NOMO-1 treated with DMSO at 0.1 percent for 48 hours (cell line): ENCODE measurements at regions not wholly inside any gene's neighbourhood (a gene's known extent, or its start where the extent isn't known, plus 50 kb on each side); places are given as distances from the start of the nearest gene placed in this dataset.

Source experiments
- DNase-seq: peaks from one replicate; lab custom pipeline; 2025; ENCODE audit not compliant: unreplicated experiment; lab: John Stamatoyannopoulos, UW

- DNase-seq = no peak
Measured at GRCh38 chr22:48254311-48254873, 1491.9 kb downstream of the TBC1D22A start.

GRCh38 chr22:48253573-48253972, 1491.1 kb downstream of the TBC1D22A start:
- no peak for DNase-seq

- DNase-seq = no peak
Measured at GRCh38 chr22:48253136-48253535, 1490.7 kb downstream of the TBC1D22A start.

DNA sequence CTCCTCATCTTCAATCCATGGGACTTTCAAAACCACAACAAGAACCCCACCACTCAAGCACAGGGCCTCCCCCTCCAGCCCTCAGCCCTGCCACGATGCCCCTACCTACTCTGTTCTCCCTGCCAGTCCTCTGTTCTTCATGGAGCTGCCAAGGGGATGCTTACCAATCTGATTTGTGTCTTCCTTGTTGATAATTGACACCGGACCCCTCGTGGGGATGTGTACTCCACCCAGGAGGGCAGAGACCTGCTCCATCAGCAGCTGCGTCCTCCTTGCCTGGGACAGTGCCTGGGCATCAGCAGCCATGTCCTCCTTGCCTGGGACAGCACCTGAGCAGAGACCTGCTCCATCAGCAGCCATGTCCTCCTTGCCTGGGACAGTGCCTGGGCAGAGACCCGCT, 1489.2 kb downstream of the TBC1D22A start:
- DNase-seq = no peak

DNA sequence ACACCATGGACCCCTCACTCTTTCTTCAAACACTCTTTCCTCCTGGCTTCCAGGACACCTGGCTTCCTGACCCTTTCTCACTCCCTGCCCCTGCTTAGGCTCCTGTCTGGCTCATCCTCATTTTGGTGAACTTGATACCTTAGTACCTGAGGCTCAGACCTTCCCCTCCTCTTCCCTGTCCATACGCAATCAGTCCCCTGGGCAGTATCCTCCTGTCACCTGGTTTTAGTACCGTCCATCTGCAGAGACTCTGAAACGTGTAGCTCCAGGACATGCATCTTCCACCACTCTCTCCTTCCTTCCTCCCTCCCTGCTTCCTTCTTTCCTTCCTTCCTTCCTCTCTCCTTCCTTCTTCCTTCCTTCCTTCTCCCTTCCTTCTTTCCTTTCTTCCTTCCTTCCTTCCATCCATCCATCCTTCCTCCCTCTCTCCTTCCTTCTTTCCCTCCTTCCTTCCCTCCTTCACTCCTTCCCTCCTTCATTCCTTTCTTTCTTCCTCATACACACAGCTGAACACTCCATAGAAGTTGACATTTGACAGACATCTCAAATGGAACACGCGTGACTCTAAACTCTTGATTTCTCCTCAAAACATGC, 1488.6 kb downstream of the TBC1D22A start:
- DNase-seq = no peak

GRCh38 chr22:48250286-48250895, 1487.9 kb downstream of the TBC1D22A start:
- DNase-seq = no peak

DNA sequence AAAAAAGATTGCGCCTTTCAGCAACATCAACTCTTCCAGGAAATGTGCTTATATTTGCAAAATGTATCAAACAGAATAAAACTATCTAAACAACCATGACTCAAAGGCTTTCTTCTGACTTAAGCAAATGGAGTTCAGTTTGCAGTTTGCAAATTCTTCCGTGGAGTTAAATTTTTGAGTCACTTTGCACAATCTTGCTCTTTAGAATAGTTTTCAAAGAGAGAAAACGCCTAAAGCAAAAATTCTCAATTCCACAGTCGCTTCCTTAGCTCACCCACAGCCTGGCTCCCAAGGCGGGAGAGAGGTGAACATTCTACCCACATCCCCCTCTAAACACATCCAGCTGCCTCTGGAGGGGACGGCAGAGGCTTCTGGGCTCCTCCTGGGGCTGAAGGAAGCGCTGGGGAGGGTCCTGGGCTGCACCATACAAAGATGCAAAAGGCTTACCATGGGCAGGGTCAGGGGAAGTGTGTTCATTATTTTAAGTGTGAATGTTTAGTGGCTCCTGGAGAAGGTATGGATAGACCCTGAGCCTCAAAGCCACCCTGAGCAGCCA, 1487.3 kb downstream of the TBC1D22A start:
- DNase-seq = no peak

GRCh38 chr22:48248901-48249455, 1486.5 kb downstream of the TBC1D22A start:
- DNase-seq = no peak

DNA sequence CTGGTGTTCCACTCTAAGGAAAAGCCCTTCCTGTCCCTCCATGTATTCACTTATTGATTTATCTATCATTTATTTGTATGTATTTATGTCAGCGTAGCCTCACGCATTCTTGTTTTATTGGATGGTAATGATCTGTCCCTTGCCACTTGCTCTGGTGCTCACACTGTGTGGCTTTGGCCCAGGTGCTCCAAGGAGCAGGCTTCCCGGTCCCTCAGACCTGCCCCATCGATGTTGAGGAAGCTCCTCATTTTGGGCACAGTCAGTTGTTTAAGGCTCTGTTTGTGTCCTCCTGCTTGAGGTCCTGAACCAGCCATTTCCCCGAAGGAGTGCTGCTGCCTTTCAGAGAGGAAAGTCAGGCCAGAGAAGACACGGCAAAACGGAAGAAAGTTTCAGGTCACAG, 1485.4 kb downstream of the TBC1D22A start:
- DNase-seq = no peak

GRCh38 chr22:48245196-48245485, 1482.7 kb downstream of the TBC1D22A start:
- DNase-seq = no peak

DNA sequence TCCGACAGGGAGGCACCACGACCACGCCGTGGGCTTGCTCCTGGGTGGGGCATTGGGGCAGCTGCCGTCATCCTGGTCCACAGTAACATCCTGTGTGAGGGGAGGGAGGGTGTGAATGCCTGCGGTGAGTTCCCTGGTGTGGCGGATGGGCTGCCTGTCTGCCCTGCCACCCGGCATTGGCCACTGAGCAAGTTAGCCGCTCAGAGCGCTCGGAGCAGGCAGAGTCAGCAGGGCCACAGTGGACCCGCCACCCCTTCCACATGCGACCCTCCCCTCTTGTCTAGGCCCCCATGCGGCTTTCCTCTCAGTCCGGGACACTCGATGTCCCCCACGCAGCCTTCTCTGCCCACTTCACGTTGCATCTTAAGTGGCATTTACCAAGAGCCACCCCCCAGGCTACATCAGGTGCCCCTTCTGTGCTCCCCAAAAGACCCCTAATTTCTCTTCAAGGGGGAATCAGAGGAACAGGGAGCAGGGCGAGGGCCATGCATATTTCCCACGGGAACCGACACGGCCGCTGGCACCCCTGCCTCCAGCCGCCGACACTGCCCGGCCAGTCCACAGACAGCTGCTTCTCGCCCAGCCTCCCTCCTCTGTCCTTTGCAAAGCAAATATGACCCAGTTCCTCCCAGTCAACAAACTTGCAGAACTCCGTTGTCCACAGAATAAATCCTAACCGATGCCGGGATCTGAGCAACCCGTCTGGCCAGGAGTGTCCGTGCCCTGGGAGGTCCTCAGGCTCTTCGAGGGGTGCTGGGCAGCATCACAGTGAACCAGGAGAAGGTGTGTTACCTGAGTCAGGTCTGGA, 1482.1 kb downstream of the TBC1D22A start:
- DNase-seq = no peak

DNA sequence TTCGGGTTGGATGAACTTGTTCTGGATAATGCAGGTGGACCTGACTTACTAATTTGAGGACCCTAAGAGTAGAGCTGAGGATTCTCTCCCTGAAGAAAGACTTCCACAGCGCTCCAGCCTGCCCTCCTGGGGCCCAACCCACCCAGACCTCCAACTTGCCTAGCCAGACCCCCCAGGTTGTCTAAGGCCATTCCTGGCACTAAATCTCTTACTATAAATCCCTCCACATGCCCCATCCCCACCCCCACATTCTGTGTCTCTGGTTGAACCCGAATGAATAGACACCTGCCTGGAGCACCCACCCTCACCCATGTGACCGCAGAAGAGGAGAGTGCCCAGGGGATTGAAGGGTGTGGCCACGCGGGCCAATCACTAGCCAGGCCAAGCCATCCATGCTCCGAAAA, 1480.0 kb downstream of the TBC1D22A start:
- no peak for DNase-seq

DNA sequence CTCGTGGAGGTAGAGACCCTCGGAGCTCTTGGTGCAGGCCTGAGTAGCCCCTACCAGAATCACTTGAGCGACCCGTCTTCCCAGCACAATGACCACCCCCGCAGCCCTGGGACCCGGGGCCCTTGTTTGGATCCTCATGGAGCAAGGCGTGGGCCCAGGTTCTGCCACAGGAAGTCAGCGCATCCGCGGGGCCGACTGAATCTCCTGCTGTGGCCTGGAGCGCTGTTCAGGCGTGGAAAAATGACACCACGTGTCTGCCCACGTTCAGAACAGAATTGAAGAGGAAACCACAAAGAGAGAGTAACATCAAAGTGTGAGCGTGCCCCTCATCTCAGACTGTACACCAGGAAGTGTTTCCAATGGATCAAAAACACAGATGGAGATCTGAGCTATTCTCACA, 1479.2 kb downstream of the TBC1D22A start:
- DNase-seq = no peak

GRCh38 chr22:48240935-48241230, 1478.4 kb downstream of the TBC1D22A start:
- DNase-seq = no peak

DNA sequence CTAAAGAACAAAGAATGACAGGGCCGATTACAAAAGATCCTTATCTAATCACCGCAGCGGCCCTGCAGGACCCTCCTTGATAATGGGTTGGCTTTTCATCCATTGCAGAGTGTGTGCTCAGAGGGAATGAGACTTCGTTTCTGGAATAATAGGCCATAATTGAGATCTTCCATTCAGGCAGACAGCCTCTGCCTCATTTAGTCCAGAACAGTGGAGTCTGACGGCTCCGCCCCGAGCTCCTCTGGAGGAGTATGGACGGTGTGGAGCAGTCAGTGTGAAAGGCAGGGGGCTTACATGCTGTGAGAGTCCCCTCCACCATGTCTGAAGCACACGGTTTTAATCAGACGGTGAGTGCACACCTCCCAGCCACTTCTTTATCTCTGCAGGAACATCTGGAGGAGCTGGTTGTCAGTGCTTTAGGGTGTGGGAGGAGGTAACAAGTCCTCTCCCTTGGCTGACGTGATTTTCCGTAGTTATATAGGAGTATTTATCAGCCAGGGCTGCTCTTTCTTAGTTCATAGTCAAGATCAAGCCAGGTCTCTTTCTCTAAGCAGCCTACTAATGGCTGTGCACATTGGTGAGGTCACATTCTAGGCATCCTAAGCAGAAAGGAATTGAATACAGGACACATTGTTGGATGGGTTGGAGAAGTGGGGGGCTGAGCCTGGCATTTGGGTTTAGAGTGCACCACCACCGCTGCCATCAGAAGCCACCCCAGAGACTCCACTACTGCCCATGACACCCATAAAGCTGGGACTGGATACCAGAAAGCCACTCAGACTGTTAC, 1477.9 kb downstream of the TBC1D22A start:
- DNase-seq = no peak

- no peak for DNase-seq
Measured at GRCh38 chr22:48239461-48240147, 1477.2 kb downstream of the TBC1D22A start.

DNA sequence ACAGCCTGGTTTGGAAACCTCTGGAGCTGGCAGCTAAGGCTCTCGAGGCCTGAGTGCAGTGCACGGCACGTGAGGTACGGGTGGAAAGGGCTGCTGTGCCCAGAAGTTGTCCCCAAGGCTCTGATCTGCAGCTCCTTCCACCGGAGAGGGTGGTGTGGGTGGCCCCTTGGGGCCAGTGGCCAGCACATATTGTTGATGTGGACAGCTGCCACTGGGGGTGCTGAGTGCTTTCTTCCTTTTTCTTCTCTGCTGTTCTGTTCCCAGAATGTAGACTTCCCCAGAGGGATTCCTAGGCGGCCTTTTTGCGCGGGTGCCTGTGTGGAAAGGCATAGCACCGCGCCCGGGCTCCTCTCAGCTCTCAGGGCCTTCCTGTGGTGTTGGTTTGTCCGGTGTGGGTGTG, 1476.5 kb downstream of the TBC1D22A start:
- DNase-seq = no peak

- DNase-seq = no peak
Measured at GRCh38 chr22:48238284-48238915, 1476.0 kb downstream of the TBC1D22A start.

- DNase-seq = no peak
Measured at GRCh38 chr22:48237466-48238283, 1475.2 kb downstream of the TBC1D22A start.
